GM12878 (cell line): ENCODE measurements at regions not wholly inside any gene's neighbourhood (a gene's known extent, or its start where the extent isn't known, plus 50 kb on each side); places are given as distances from the start of the nearest gene placed in this dataset.

ENCODE experiments used
- ATAC-seq: fragments of 200-7000 bp; cut with Tn5 transposase; 3 replicates; pipeline ENCODE4 v1.9.1; 2020; ENCODE audit warnings: mild to moderate bottlenecking, moderate library complexity
- BruUV-seq: library from RNA; stranded (reverse); fragments of 400-500 nt; replicated peaks from 2 replicates; lab custom pipeline; 2021; lab: Mats Ljungman, UMichigan
- CTCF ChIA-PET: fragments of 300-600 bp; sonication (Branson Sonifier 250); formaldehyde crosslinking; extraction: SDS; loops from one replicate; lab custom pipeline; 2021; ENCODE audit warnings: inconsistent platforms; lab: Yijun Ruan, JAX
- POLR2A ChIA-PET: fragments of 350-600 bp; formaldehyde crosslinking; extraction: SDS; loops from one replicate; lab custom pipeline; 2021; ENCODE audit warnings: inconsistent platforms; lab: Charles Lee
- RAD21 ChIA-PET: fragments of 300-600 bp; sonication (Branson Sonifier 250); formaldehyde crosslinking; loops from one replicate; lab custom pipeline; 2023; ENCODE audit warnings: antibody characterized with exemption; ENCODE audit not compliant: unreplicated experiment; lab: Charles Lee
- SMC1A ChIA-PET: fragments of 300-600 bp; sonication (Branson Sonifier 250); formaldehyde crosslinking; loops from one replicate; lab custom pipeline; 2023; ENCODE audit not compliant: unreplicated experiment, uncharacterized antibody; lab: Charles Lee
- DNase-seq: peaks from one replicate; pipeline ENCODE4 v3.0.0-alpha.2; 2011; ENCODE audit warnings: low read depth, low spot score
- FAIRE-seq: peaks from 3 replicates; lab custom pipeline; 2011; peaks lifted over from hg19 to GRCh38; lab: Jason Lieb, UNC
- H2AFZ ChIP-seq: 2 replicates; pipeline ENCODE4 v1.6.0; 2011; ENCODE audit warnings: low read depth, low read length, control low read depth; ENCODE audit not compliant: control insufficient read depth
- H3K27ac ChIP-seq: 2 replicates; pipeline ENCODE4 v1.5.1; 2011; ENCODE audit warnings: control low read depth; ENCODE audit not compliant: control insufficient read depth, insufficient read depth
- H3K27me3 ChIP-seq, 2 experiments: replicated peaks in 1 of 2; 2 replicates each; pipeline versions ENCODE4 v1.6.0 to v1.6.1; 2011; ENCODE audit warnings: low read length in 1 of 2; ENCODE audit not compliant: control insufficient read depth in 2 of 2, insufficient read depth in 2 of 2
- H3K36me3 ChIP-seq, 2 experiments: 2 replicates each; pipeline ENCODE4 v1.5.1; 2011; ENCODE audit warnings: low read length in 1 of 2; ENCODE audit not compliant: control insufficient read depth in 2 of 2, insufficient read depth in 2 of 2
- H3K4me1 ChIP-seq: 2 replicates; pipeline ENCODE4 v1.6.1; 2011; ENCODE audit warnings: mild to moderate bottlenecking, low read length, moderate library complexity, mixed read lengths; ENCODE audit not compliant: control insufficient read depth, insufficient read depth
- H3K4me2 ChIP-seq: 2 replicates; pipeline ENCODE4 v1.6.0; 2011; ENCODE audit warnings: control low read depth; ENCODE audit not compliant: control insufficient read depth, insufficient read depth
- H3K4me3 ChIP-seq: fragments of 200-600 bp; sonication (generic); 2 replicates; pipeline ENCODE4 v1.5.1; 2016
- H3K79me2 ChIP-seq: 2 replicates; pipeline ENCODE4 v1.6.0; 2011; ENCODE audit warnings: low read length; ENCODE audit not compliant: control insufficient read depth, insufficient read depth
- H3K9ac ChIP-seq: 2 replicates; pipeline ENCODE4 v1.8.0; 2011; ENCODE audit warnings: low read length, control low read depth, mixed read lengths; ENCODE audit not compliant: control insufficient read depth, insufficient read depth
- H3K9me3 ChIP-seq: replicated peaks from 3 replicates; pipeline ENCODE4 v1.5.1; 2011; ENCODE audit warnings: mild to moderate bottlenecking, low read length; ENCODE audit not compliant: control insufficient read depth, insufficient read depth
- H4K20me1 ChIP-seq: 2 replicates; pipeline ENCODE4 v1.6.0; 2011; ENCODE audit not compliant: control insufficient read depth, insufficient read depth
- ATF7 ChIP-seq: fragments of 450-650 bp; IDR thresholded peaks from 2 replicates; pipeline ENCODE4 v1.6.1; 2016; ENCODE audit warnings: low read depth, mild to moderate bottlenecking
- DPF2 ChIP-seq: fragments of 450-650 bp; IDR thresholded peaks from 2 replicates; pipeline ENCODE4 v1.6.1; 2017; ENCODE audit warnings: mild to moderate bottlenecking
- E2F4 ChIP-seq: IDR thresholded peaks from 2 replicates; pipeline ENCODE4 v1.6.1; 2012; ENCODE audit warnings: low read depth, low read length, improper control_type of control experiment
- ELK1 ChIP-seq: IDR thresholded peaks from 2 replicates; pipeline ENCODE4 v1.6.1; 2012; ENCODE audit warnings: low read depth, low read length, improper control_type of control experiment
- ETV6 ChIP-seq, 2 experiments: fragments of 450-650 bp in 1 of 2; IDR thresholded peaks in 1 of 2; conservative IDR thresholded peaks in 1 of 2; 2 replicates each; pipeline ENCODE4 v1.6.1; 2014; ENCODE audit warnings: antibody characterized with exemption in 1 of 2, borderline replicate concordance in 1 of 2, low read depth in 1 of 2, mild to moderate bottlenecking in 1 of 2, moderate library complexity in 1 of 2
- IRF3 ChIP-seq: fragments of 450-650 bp; IDR thresholded peaks from 2 replicates; pipeline ENCODE4 v1.6.1; 2014; ENCODE audit warnings: mild to moderate bottlenecking
- NFYB ChIP-seq: IDR thresholded peaks from 2 replicates; pipeline ENCODE4 v1.6.1; 2011; ENCODE audit warnings: low read depth, mild to moderate bottlenecking, low read length, improper control_type of control experiment, moderate library complexity; ENCODE audit not compliant: insufficient read depth
- POU2F2 ChIP-seq: IDR thresholded peaks from 3 replicates; pipeline ENCODE4 v1.6.1; 2011; ENCODE audit warnings: low read depth, mild to moderate bottlenecking, low read length, borderline replicate concordance
- RAD21 ChIP-seq: IDR thresholded peaks from 2 replicates; pipeline ENCODE4 v1.6.1; 2011; ENCODE audit warnings: mild to moderate bottlenecking, low read depth, low read length, moderate library complexity; ENCODE audit not compliant: insufficient read depth
- REST ChIP-seq: IDR thresholded peaks from 2 replicates; pipeline ENCODE4 v1.6.1; 2012; ENCODE audit warnings: mild to moderate bottlenecking, low read depth, low read length
- ZBTB4 ChIP-seq: fragments of 450-650 bp; formaldehyde crosslinking; IDR thresholded peaks from 2 replicates; pipeline ENCODE4 v1.4.0; 2022; ENCODE audit warnings: mild to moderate bottlenecking, moderate library complexity
- ZNF24 ChIP-seq: fragments of 450-650 bp; IDR thresholded peaks from 2 replicates; pipeline ENCODE4 v1.6.1; 2017; ENCODE audit warnings: antibody characterized with exemption, mild to moderate bottlenecking
- WGBS: methylation state at CpG from one replicate; pipeline ENCODE4 v1.1.6; 2016; ENCODE audit warnings: low lambda C conversion rate; ENCODE audit not compliant: insufficient replicate concordance, insufficient coverage; ENCODE audit errors: missing lambda C conversion rate; 5-methylcytosine and 5-hydroxymethylcytosine counted together
- in situ Hi-C: fragments of 300-500 bp; cut with MboI; formaldehyde crosslinking; loops from 9 replicates; pipeline ENCODE4 v1.14.3; 2018; ENCODE audit warnings: mixed read lengths
- intact Hi-C: fragments of 100-400 bp; cut with micrococcal nuclease; formaldehyde crosslinking; loops from one replicate; pipeline ENCODE4 v1.14.2; 2022; ENCODE audit not compliant: unreplicated experiment

GRCh38 chr3:118707991-118708390 is 326.7 kb downstream of the IGSF11 start (continued):
- no peak for TF ChIP-seq ETV6 (conservative IDR thresholded peaks at IDR 0.05 in 1 of 2, IDR thresholded peaks at IDR 0.05 in 1 of 2; ENCODE audit: borderline replicate concordance in 1 of 2, low read depth in 1 of 2)
- no peak for TF ChIP-seq ELK1

GRCh38 chr3:118710532-118710931 is 324.1 kb downstream of the IGSF11 start:
- in situ Hi-C loops (no loop called here), intact Hi-C loops (no loop called here)
- Histone ChIP-seq H3K27ac (no peak overlapping the region), H4K20me1 (no peaks in the 10 kb centered on the region), H2AFZ (no peak overlapping the region), H3K27me3 (no peaks in the 10 kb centered on the region), H3K9me3 (no peaks in the 10 kb centered on the region), H3K4me3 (no peak overlapping the region), H3K4me2 (no peak overlapping the region), H3K4me1 (no peaks in the 10 kb centered on the region), H3K79me2 (no peaks in the 10 kb centered on the region), H3K36me3 (no peaks in the 10 kb centered on the region), H3K9ac (no peak overlapping the region)
- ChIA-PET RAD21 (no interaction called here), POLR2A (no interaction called here), SMC1A (no interaction called here), CTCF (no interaction called here)
- FAIRE-seq (no peak), DNase-seq (no peak), ATAC-seq (no peak)
- BruUV-seq = no TSS peak
- 56% methylated on average over 2 of the region's 2 CpGs for WGBS
- TF ChIP-seq ZNF24 (no peak), REST (no peak), E2F4 (no peak), ZBTB4 (CRISPR knock-in tag) (no peak), NFYB (no peak), IRF3 (no peak), POU2F2 (no peak), ATF7 (no peak), RAD21 (no peak), DPF2 (no peak)
